ENCODE measurements at regions not wholly inside any gene's neighbourhood (a gene's known extent, or its start where the extent isn't known, plus 50 kb on each side); places are given as distances from the start of the nearest gene placed in this dataset.

- Histone ChIP-seq H3K4me3 (replicated peaks; ENCODE audit: insufficient read depth, low read length) (no peak overlapping the region), H3K27ac (replicated peaks) (no peak overlapping the region), H3K27me3 (ENCODE audit: insufficient read depth, poor library complexity, severe bottlenecking) (no peaks in the 10 kb centered on the region)
- no peak for DNase-seq (ENCODE audit: low read depth in 1 of 2, low spot score in 1 of 2)
- TF ChIP-seq GABPA (IDR thresholded peaks at IDR 0.05; ENCODE audit: low read depth) = no peak
These were observed 427.6 kb upstream of the FAT3 start for GRCh38 chr11:91796999-91797398.

DNA sequence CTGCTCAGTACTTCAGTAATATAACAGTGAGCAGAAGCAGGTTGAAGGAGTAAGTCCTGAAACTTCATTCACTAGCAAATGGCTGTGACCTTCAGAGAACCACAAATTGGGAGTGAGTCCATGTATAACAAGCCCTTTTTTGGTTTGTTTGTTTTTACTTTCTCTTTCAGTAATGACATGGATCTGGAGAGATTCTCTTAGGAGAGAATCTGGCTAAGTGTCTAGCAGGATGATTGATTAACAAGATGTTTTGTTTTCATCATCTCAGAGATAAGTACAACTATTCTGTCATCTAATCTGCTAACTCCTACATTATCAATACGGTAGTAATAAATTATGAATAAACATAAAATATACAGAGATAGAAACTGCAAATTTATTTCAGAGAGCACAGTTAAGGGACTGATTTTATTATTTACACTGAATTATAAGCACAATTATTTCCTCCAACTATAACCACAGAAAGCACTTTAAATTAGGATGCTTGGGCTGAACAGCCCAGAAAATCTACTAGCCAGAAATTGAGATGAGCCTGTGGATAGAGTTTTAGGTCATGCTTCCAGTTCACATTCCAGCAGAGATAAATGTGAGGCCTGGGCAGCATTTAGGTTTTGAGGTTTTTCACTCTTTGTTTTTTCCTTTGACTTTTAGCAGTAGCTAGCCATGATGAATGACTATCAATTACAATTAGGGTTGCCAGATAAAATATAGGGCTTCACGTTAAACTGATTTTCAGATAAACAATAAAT, 429.3 kb upstream of the FAT3 start:
- no peak overlapping the region for H3K27ac ChIP-seq (replicated peaks)
- H3K27me3 ChIP-seq (ENCODE audit: insufficient read depth, poor library complexity, severe bottlenecking) = no peaks in the 10 kb centered on the region
- no peak overlapping the region for H3K4me3 ChIP-seq (replicated peaks; ENCODE audit: insufficient read depth, low read length)
- TF ChIP-seq CTCF (IDR thresholded peaks at IDR 0.05; ENCODE audit: insufficient read depth, low read length) (no peak), POLR2AphosphoS5 (IDR thresholded peaks at IDR 0.05; ENCODE audit: low read depth) (no peak), REST (IDR thresholded peaks at IDR 0.05; ENCODE audit: insufficient replicate concordance, low read depth) (no peak), GABPA (IDR thresholded peaks at IDR 0.05; ENCODE audit: low read depth) (no peak), SPI1 (IDR thresholded peaks at IDR 0.05; ENCODE audit: borderline replicate concordance, low read depth) (no peak)
- no peak for DNase-seq (ENCODE audit: low read depth in 1 of 2, low spot score in 1 of 2)

DNA sequence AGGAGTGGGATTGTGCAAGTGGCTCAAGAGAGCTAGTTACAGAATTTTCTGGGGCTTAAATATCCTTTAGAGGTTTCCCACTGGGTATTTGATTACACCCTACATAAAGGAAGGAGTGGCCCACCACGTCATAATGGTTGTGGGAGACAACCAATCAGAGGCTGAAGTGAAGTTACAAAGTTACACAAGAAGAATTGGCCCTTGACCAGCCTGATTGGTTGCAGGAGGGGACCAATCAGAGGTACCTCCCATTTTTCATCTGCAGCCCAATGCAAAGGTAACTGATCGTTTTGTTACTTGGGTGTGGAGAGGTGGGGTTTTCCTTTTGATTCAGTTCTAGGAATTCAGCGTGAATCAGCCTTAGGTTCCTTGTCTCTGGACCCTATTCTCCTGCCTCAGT, 430.5 kb upstream of the FAT3 start:
- no peaks in the 10 kb centered on the region for H3K27me3 ChIP-seq (ENCODE audit: insufficient read depth, poor library complexity, severe bottlenecking)
- H3K27ac ChIP-seq (replicated peaks) = no peak overlapping the region
- no peak overlapping the region for H3K4me3 ChIP-seq (replicated peaks; ENCODE audit: insufficient read depth, low read length)
- no peak for DNase-seq (ENCODE audit: low read depth in 1 of 2, low spot score in 1 of 2)
- TF ChIP-seq POLR2AphosphoS5 (IDR thresholded peaks at IDR 0.05; ENCODE audit: low read depth) (no peak), GABPA (IDR thresholded peaks at IDR 0.05; ENCODE audit: low read depth) (no peak)

GRCh38 chr11:91792779-91793262, 431.8 kb upstream of the FAT3 start:
- no peak overlapping the region for H3K27ac ChIP-seq (replicated peaks)
- DNase-seq (ENCODE audit: low read depth in 1 of 2, low spot score in 1 of 2) = no peak
- no peak for TF ChIP-seq POLR2AphosphoS5 (IDR thresholded peaks at IDR 0.05; ENCODE audit: low read depth)
- TF ChIP-seq CTCF (IDR thresholded peaks at IDR 0.05; ENCODE audit: insufficient read depth, low read length) = no peak
- no peak for TF ChIP-seq REST (IDR thresholded peaks at IDR 0.05; ENCODE audit: insufficient replicate concordance, low read depth)
- TF ChIP-seq GABPA (IDR thresholded peaks at IDR 0.05; ENCODE audit: low read depth) = no peak

GRCh38 chr11:91791171-91791468, 433.5 kb upstream of the FAT3 start:
- Histone ChIP-seq H3K4me3 (replicated peaks; ENCODE audit: insufficient read depth, low read length) (no peak overlapping the region), H3K27ac (replicated peaks) (no peak overlapping the region), H3K27me3 (ENCODE audit: insufficient read depth, poor library complexity, severe bottlenecking) (no peaks in the 10 kb centered on the region)
- TF ChIP-seq REST (IDR thresholded peaks at IDR 0.05; ENCODE audit: insufficient replicate concordance, low read depth) (no peak), CTCF (IDR thresholded peaks at IDR 0.05; ENCODE audit: insufficient read depth, low read length) (no peak), SPI1 (IDR thresholded peaks at IDR 0.05; ENCODE audit: borderline replicate concordance, low read depth) (no peak), POLR2AphosphoS5 (IDR thresholded peaks at IDR 0.05; ENCODE audit: low read depth) (no peak), GABPA (IDR thresholded peaks at IDR 0.05; ENCODE audit: low read depth) (no peak)
- DNase-seq (ENCODE audit: low read depth in 1 of 2, low spot score in 1 of 2) = no peak

More at GRCh38 chr11:91792779-91793262, 431.8 kb upstream of the FAT3 start:
- no peaks in the 10 kb centered on the region for H3K27me3 ChIP-seq (ENCODE audit: insufficient read depth, poor library complexity, severe bottlenecking)
- no peak overlapping the region for H3K4me3 ChIP-seq (replicated peaks; ENCODE audit: insufficient read depth, low read length)
